AG20443 (cell line): ENCODE measurements at regions not wholly inside any gene's neighbourhood (a gene's known extent, or its start where the extent isn't known, plus 50 kb on each side); places are given as distances from the start of the nearest gene placed in this dataset.
"Not testable (repeated sequence)": the region's sequence is repeated elsewhere in the genome, so short reads cannot be mapped to it uniquely, and the experiment has no call there.

Experiments used
- DNase-seq: peaks from one replicate; pipeline ENCODE4 v3.0.0; 2012; ENCODE audit warnings: low spot score, mixed read lengths

GRCh38 chr16:17747081-17747756 lies 276.5 kb upstream of the XYLT1 start:
- no peak for DNase-seq

GRCh38 chr16:17744921-17745572 lies 274.3 kb upstream of the XYLT1 start:
- DNase-seq = no peak

DNA sequence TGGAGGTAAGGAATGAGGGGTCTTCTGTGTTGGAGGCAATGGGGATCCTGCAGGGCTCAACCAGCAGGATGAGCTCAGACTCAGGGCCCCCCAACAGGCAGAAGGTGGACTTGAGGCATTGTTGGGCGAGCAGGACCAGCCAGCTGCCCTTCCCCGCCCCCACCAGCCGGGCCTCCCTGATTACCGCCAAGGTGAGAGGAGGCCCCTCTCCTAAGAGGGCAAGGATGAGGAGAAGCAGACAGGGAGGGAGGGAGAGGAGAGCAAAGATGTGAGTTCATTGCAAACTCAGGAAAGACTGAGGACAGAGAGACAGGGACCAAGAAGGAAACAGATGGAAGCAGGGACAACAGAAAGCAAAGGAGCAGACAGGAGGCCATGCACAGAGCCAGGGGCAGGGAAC lies 272.8 kb upstream of the XYLT1 start:
- no peak for DNase-seq

DNA sequence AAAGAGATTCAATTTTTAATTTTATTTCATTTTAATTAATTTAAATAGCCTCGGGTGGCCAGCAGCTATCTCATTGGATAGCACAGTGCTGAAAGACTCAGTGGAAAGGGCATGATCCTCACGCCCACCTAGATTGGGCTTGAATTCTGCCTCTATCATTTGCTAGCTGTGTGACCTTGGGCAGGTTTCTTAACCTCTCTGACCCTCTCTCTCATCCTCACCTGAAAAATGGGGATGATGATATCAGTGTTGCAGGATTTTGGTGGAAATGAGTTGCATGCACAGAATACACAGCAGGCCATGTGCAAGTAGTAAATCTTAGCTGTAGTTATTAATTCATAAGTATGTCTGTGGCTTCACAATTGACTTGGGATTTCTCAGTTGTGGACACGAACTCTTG lies 272.4 kb upstream of the XYLT1 start:
- no peak for DNase-seq

GRCh38 chr16:17735099-17735498 lies 264.3 kb upstream of the XYLT1 start:
- not testable (repeated sequence) for DNase-seq

DNA sequence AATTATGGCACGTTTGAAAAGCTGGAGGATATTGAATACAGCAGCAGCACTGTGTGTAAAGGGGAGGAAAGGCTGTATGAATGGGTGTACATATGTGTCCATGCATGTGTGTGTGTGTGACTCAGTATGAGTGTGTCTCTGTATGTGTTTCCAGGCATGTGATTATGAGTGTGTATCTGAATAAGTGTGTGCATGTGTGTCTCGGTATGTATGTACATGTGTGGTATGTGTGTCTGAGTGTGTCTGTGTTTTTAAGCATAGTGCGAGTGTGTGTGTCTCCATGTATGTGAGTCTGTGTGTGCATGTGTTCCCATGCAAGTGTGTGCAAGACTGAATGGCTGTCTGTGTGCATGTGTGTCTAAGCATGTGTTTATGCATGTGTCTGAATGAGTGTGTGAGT lies 259.1 kb upstream of the XYLT1 start:
- DNase-seq = no peak

- DNase-seq = no peak
Observed at GRCh38 chr16:17728196-17728595, 257.4 kb upstream of the XYLT1 start.

GRCh38 chr16:17724242-17724898 lies 253.6 kb upstream of the XYLT1 start:
- DNase-seq = peak; percentile 25

DNA sequence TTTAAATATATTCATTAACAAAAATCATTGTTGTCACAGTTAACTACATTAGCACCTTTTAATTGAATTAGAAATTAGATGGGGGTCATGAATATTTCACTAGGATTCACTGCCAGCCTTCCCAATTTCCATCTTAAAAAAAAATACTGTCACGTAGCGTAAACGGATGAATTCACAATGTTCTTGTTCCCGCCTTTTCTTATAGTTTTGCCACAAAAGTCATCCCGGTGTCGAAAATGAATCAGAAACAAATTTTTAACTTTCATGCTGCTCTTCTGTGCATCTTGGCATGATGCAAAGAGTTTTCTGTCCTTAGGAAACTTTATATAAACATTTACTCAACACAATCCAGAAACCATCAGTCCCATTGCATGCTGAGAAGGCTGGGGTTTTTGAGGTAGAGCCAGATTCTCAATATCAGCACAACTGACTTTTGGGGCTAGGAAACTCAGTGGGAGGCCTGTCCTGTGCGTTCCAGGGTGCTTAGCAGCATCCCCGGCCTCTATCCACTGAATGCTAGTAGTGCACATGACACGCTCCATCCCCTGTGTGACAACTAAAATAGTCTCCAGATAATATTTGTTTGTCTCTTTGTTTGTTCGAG lies 252.9 kb upstream of the XYLT1 start:
- no peak for DNase-seq

GRCh38 chr16:17718495-17718894 lies 247.7 kb upstream of the XYLT1 start:
- no peak for DNase-seq

- DNase-seq = no peak
Observed at GRCh38 chr16:17705847-17706246, 235.1 kb upstream of the XYLT1 start.

- DNase-seq = no peak
Observed at GRCh38 chr16:17696616-17697015, 225.9 kb upstream of the XYLT1 start.

DNA sequence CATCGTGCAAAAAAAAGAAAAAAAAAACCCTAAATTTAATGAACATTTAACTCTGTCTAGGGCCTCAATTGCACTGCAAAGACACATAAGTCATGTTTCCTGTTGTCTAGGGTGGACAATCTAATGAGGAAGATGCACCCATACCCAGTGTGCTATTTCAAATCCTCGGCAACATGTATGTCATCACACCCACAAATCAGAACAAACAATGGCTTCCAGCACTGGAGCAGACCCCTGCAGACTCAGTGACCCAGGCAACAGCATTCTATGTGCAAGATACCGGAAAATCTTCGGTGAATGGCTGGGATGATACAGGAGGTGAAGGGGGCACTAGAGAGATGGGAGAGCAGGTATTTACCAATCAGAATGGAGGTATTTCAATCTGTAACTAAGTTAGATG lies 221.7 kb upstream of the XYLT1 start:
- DNase-seq = no peak

DNA sequence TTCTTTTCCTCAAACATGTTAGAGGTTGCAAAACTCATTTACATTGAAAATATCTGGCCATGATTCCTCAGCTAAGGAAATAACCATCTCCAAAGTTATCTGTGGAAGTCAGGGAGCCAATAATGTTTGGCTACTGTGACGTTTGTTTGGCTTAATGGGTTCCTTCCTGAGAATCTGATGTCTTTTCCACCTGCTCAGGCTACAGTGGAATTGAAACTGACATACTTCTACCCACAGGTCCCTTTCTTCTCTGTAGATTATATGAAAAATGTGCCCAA lies 221.1 kb upstream of the XYLT1 start:
- no peak for DNase-seq

DNA sequence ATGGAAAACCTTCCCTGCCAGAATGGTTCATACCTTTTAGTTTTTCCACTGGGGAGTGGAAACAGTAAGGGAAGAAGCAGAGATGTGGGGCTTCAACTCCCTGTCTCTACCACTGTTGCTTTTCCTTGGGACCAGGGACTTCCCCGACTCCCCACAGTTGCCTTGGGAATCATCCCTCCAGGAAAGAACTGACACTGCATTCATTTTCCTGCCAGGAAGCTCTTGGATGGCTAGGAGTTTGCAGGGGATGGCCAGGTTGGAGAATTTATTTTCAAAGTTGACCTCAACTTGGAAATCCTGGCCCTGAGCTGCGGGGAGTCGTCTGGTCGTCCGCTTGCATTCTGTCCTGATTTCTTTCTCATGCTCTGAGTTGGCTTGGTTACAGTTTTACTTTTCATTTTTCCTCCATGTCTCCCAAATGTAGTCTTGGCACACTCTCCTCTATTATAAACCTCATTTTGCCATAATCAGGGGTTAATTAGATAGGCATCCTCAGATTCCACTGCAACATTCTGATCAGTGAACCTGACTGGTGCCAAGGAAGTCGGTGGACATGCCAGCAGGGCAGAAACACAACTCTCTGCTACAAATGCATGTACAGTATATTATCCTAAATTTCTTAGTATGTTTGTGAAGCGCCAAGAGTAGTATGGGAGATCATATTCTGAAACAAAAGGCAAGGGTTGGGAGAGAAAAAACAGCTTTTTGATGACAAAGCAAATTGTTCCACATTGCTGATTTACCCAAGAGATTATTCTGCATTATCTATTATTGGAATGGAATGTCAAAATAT lies 220.5 kb upstream of the XYLT1 start:
- no peak for DNase-seq

- DNase-seq = no peak
Observed at GRCh38 chr16:17685447-17685846, 214.7 kb upstream of the XYLT1 start.

GRCh38 chr16:17683281-17683680 lies 212.5 kb upstream of the XYLT1 start:
- no peak for DNase-seq

DNA sequence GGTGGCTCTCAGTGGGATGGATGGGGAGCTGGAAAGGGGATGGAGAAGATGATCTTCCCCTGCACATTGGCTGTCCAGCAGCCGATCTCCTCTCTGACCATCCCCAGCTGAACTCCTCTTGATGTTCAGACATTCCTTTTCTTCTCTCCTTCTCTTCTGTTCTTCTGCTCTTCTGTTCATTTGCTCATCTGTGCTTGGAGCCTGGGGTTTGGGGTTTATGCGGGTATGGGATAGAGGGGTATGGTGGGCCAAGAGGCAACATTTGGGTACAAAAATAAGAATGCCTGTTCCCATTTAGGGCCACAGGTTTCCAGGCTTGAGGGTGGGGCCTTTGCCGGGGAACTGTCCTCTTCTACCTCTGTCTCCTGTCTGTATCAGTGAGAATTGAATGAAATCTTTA lies 205.4 kb upstream of the XYLT1 start:
- DNase-seq = no peak

GRCh38 chr16:17668386-17668785 lies 197.6 kb upstream of the XYLT1 start:
- DNase-seq = no peak

- DNase-seq = no peak
Observed at GRCh38 chr16:17666293-17666692, 195.5 kb upstream of the XYLT1 start.

DNA sequence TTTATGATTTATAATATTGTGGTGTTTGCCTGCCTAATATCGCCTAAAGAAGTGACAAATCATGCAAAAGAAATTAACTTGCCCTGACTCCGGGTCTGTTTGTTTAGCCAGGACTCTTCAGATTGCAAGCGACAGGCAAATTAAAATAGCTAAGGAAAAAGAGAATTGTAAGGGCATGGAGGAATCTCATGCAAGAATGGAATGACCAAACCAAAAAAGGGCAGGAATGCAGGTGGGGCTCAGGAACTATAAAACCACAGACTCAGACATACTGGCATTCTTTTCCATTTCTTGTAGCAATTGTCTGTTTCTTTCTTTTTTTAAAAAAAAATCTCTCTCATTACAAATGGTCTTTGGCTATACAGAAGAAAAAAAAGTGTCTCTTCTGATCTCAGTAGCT lies 188.1 kb upstream of the XYLT1 start:
- DNase-seq = peak; percentile 52

DNA sequence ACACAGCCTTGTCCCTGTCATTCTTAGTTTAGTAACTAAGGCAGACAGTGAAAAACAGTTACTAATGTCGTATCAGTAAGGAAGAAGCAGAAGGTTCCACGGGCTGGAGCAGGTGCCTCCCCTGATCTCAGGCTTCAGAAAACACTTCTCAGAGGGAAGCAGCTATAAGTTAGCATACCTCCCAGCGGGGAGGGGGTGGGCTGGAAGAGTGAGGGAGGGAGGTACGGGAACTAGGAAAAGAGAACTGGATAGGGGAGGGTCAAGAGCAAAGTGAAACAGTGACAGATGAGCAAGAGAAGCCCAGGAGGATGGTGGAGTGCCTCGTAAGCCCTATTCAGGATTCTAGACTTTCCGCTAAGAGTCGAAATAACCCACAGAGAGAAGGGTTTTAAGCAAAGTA lies 186.3 kb upstream of the XYLT1 start:
- DNase-seq = no peak

- DNase-seq = no peak
Observed at GRCh38 chr16:17654571-17654970, 183.8 kb upstream of the XYLT1 start.
